ENCODE measurements at regions not wholly inside any gene's neighbourhood (a gene's known extent, or its start where the extent isn't known, plus 50 kb on each side); places are given as distances from the start of the nearest gene placed in this dataset.
"Not testable (repeated sequence)": the region's sequence is repeated elsewhere in the genome, so short reads cannot be mapped to it uniquely, and the experiment has no call there.

- TF ChIP-seq ZBTB33 (CRISPR knock-in tag; IDR thresholded peaks at IDR 0.05); MEIS1 (CRISPR knock-in tag; IDR thresholded peaks at IDR 0.05; ENCODE audit: borderline replicate concordance); POLR2A (IDR thresholded peaks at IDR 0.05; ENCODE audit: insufficient read depth in 1 of 2, low read depth in 2 of 2, low read length in 2 of 2): not testable (repeated sequence)
Measured at GRCh38 chr4:3597896-3598505, 65.8 kb upstream of the LRPAP1 start.
